Endothelial cell of umbilical vein (primary cell): ENCODE measurements at regions not wholly inside any gene's neighbourhood (a gene's known extent, or its start where the extent isn't known, plus 50 kb on each side); places are given as distances from the start of the nearest gene placed in this dataset.

ENCODE experiments used
- BruUV-seq: library from RNA; stranded (reverse); fragments of 400-500 nt; replicated peaks from 2 replicates; lab custom pipeline; 2021; lab: Mats Ljungman, UMichigan
- CTCF ChIA-PET: fragments of 300-600, 350-600 bp; sonication (Branson Sonifier 250); formaldehyde crosslinking; loops from one replicate; lab custom pipeline; 2021; ENCODE audit warnings: antibody characterized with exemption, inconsistent platforms; lab: Charles Lee
- POLR2A ChIA-PET: fragments of 300-600, 350-600 bp; sonication (Branson Sonifier 250); formaldehyde crosslinking; loops from one replicate; lab custom pipeline; 2021; ENCODE audit warnings: antibody characterized with exemption, inconsistent platforms; lab: Charles Lee
- DNase-seq: peaks from one replicate; pipeline ENCODE4 v3.0.0-alpha.2; 2011; ENCODE audit warnings: low read depth, low spot score
- FAIRE-seq: peaks from 2 replicates; lab custom pipeline; 2011; peaks lifted over from hg19 to GRCh38; lab: Jason Lieb, UNC
- H2AFZ ChIP-seq: 2 replicates; pipeline ENCODE4 v1.6.0; 2012; ENCODE audit warnings: low read depth, low read length, control low read depth, inconsistent platforms
- H3K27ac ChIP-seq: 2 replicates; pipeline ENCODE4 v1.5.1; 2011; ENCODE audit warnings: low read depth, mild to moderate bottlenecking, control low read depth, low read length, moderate library complexity; ENCODE audit not compliant: insufficient read depth
- H3K27me3 ChIP-seq, 2 experiments: 2 replicates each; pipeline versions ENCODE4 v1.6.0 to v1.6.1; 2011; ENCODE audit warnings: low read length in 2 of 2, mixed read lengths in 1 of 2; ENCODE audit not compliant: control insufficient read depth in 2 of 2, insufficient read depth in 2 of 2
- H3K36me3 ChIP-seq, 2 experiments: 2 replicates in 1 of 2; 3 replicates in 1 of 2; pipeline ENCODE4 v1.5.1; 2011; ENCODE audit warnings: low read length in 2 of 2, mild to moderate bottlenecking in 1 of 2, moderate library complexity in 1 of 2; ENCODE audit not compliant: control insufficient read depth in 2 of 2, insufficient read depth in 2 of 2; ENCODE audit errors: extremely low read depth in 1 of 2
- H3K4me1 ChIP-seq: 3 replicates; pipeline ENCODE4 v1.5.1; 2011; ENCODE audit warnings: mild to moderate bottlenecking, low read length; ENCODE audit not compliant: control insufficient read depth, insufficient read depth; ENCODE audit errors: extremely low read depth
- H3K4me2 ChIP-seq: 2 replicates; pipeline ENCODE4 v1.6.1; 2011; ENCODE audit warnings: low read length, control low read depth, mixed read lengths; ENCODE audit not compliant: insufficient read depth
- H3K4me3 ChIP-seq, 3 experiments: fragments of 200-600 bp in 1 of 3; sonication (generic), shearing (Covaris generic) in 1 of 3; replicated peaks in 1 of 3; 2 replicates each; pipeline ENCODE4 v1.5.1; 2011 to 2016; ENCODE audit warnings: control low read depth in 3 of 3, low read length in 3 of 3, mild to moderate bottlenecking in 2 of 3, inconsistent platforms in 1 of 3, low read depth in 1 of 3, moderate library complexity in 1 of 3; ENCODE audit not compliant: insufficient read depth in 1 of 3
- H3K79me2 ChIP-seq: 2 replicates; pipeline ENCODE4 v1.6.0; 2012; ENCODE audit warnings: low read length, inconsistent platforms; ENCODE audit not compliant: control insufficient read depth, insufficient read depth
- H3K9ac ChIP-seq: replicated peaks from 2 replicates; pipeline ENCODE3; 2011; ENCODE audit warnings: low read length, control low read depth; ENCODE audit not compliant: insufficient read depth; ENCODE audit errors: extremely low read depth
- H3K9me1 ChIP-seq: replicated peaks from 3 replicates; pipeline ENCODE4 v1.6.0; 2011; ENCODE audit warnings: mild to moderate bottlenecking, low read length; ENCODE audit not compliant: control insufficient read depth, insufficient read depth; ENCODE audit errors: extremely low read depth
- H3K9me3 ChIP-seq: replicated peaks from 2 replicates; pipeline ENCODE4 v1.5.1; 2012; ENCODE audit warnings: low read length, inconsistent platforms; ENCODE audit not compliant: control insufficient read depth, insufficient read depth
- H4K20me1 ChIP-seq: replicated peaks from 2 replicates; pipeline ENCODE3; 2011; ENCODE audit warnings: mild to moderate bottlenecking, low read length; ENCODE audit not compliant: control insufficient read depth, insufficient read depth; ENCODE audit errors: extremely low read depth
- CTCF ChIP-seq, 2 donors: IDR thresholded peaks; 1 replicate in 1 of 2; 2 replicates in 1 of 2; pipeline ENCODE4 v1.5.1; 2011; ENCODE audit warnings: low read length in 2 of 2, mild to moderate bottlenecking in 2 of 2, moderate library complexity in 2 of 2, control low read depth in 1 of 2, inconsistent platforms in 1 of 2, low read depth in 1 of 2; ENCODE audit not compliant: insufficient read depth in 1 of 2; ENCODE audit errors: extremely low read depth in 1 of 2
- EZH2 ChIP-seq: IDR thresholded peaks from 2 replicates; pipeline ENCODE4 v1.6.1; 2012; ENCODE audit warnings: borderline replicate concordance, low read depth, mild to moderate bottlenecking, moderate library complexity, low read length, inconsistent platforms; ENCODE audit not compliant: severe bottlenecking
- FOS ChIP-seq: IDR thresholded peaks from 2 replicates; pipeline ENCODE4 v1.6.1; 2011; ENCODE audit warnings: mild to moderate bottlenecking, low read length, moderate library complexity, borderline replicate concordance; ENCODE audit not compliant: insufficient read depth
- GATA2 ChIP-seq: IDR thresholded peaks from 2 replicates; pipeline ENCODE4 v1.7.0; 2011; ENCODE audit warnings: low read depth, mild to moderate bottlenecking, moderate library complexity, mixed read lengths, low read length; ENCODE audit not compliant: insufficient read length, insufficient read depth
- JUN ChIP-seq: IDR thresholded peaks from 2 replicates; pipeline ENCODE4 v1.6.1; 2011; ENCODE audit warnings: borderline replicate concordance, low read depth; ENCODE audit not compliant: insufficient read length, insufficient read depth
- MYC ChIP-seq: IDR thresholded peaks from one replicate; pipeline ENCODE4 v1.6.1; 2011; ENCODE audit warnings: mild to moderate bottlenecking, low read depth, low read length
- POLR2A ChIP-seq: IDR thresholded peaks from 2 replicates; pipeline ENCODE4 v1.6.1; 2012; ENCODE audit warnings: low read depth, mild to moderate bottlenecking, control low read depth, low read length
- POLR2AphosphoS5 ChIP-seq: IDR thresholded peaks from 2 replicates; pipeline ENCODE4 v1.6.1; 2012; ENCODE audit warnings: low read depth, mild to moderate bottlenecking, control low read depth, low read length, moderate library complexity; ENCODE audit not compliant: insufficient read depth
- dilution Hi-C: fragments of 300-500 bp; cut with MboI; formaldehyde crosslinking; loops from one replicate; pipeline ENCODE4 v1.15.0; 2019; ENCODE audit warnings: low sequenced_read_pairs; ENCODE audit not compliant: extremely low pct_ligation_motif_present
- intact Hi-C: fragments of 100-400 bp; cut with micrococcal nuclease; formaldehyde crosslinking; loops from one replicate; pipeline ENCODE4 v1.10.0; 2022
- TF ChIP-seq, protein P1 (sequence below): IDR thresholded peaks from 2 replicates; pipeline ENCODE4 v1.6.1; 2011; ENCODE audit not compliant: insufficient read depth, insufficient read length

DNA sequence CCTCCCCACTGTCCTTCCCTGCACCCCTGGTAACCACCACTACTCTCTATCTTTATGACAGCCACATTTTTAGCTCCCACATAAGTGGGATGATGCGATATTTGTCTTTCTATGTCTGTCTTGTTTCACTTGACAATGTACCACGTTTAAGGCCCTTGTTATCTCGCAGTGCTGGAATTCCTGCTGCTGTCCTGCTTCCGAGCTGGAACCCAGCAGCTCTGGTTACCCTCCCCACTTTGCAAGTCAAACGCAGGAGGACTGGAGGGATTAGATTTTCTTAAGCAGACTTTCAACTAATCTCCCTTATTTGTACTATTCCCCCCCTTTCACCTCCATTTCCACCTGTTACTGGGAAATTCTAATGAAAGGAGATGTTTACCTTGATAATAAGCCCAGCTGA lies 59.1 kb upstream of the PDX1 start:
- dilution Hi-C loops (no loop called here), intact Hi-C loops (no loop called here)
- Histone ChIP-seq H3K4me1 (no peaks in the 10 kb centered on the region), H3K9me1 (no peaks in the 10 kb centered on the region), H3K36me3 (no peaks in the 10 kb centered on the region), H3K4me3 (no peak overlapping the region), H3K9ac (no peak overlapping the region), H4K20me1 (no peaks in the 10 kb centered on the region), H2AFZ (no peak overlapping the region), H3K79me2 (no peaks in the 10 kb centered on the region), H3K27me3 (peaks cover 5% of the 10 kb centered on the region in 2 experiments), H3K9me3 (no peaks in the 10 kb centered on the region), H3K4me2 (no peak overlapping the region), H3K27ac (no peak overlapping the region)
- ChIA-PET POLR2A (no interaction called here), CTCF (no interaction called here)
- DNase-seq = no peak
- FAIRE-seq = no peak
- BruUV-seq = no TSS peak
- TF ChIP-seq, protein P1, sequence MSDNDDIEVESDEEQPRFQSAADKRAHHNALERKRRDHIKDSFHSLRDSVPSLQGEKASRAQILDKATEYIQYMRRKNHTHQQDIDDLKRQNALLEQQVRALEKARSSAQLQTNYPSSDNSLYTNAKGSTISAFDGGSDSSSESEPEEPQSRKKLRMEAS = no peak
- TF ChIP-seq POLR2AphosphoS5 (no peak), MYC (no peak), GATA2 (no peak), JUN (no peak), CTCF (IDR thresholded peaks at IDR 0.05; ENCODE audit: extremely low read depth in 1 of 2, insufficient read depth in 1 of 2, low read depth in 1 of 2, low read length in 2 of 2) (no peak), EZH2 (no peak), FOS (no peak), POLR2A (no peak)
